ENCODE measurements at regions not wholly inside any gene's neighbourhood (a gene's known extent, or its start where the extent isn't known, plus 50 kb on each side); places are given as distances from the start of the nearest gene placed in this dataset.

GRCh38 chr5:155512329-155512728 is 498.8 kb downstream of the KIF4B start (continued):
- TF ChIP-seq ZNF532 (CRISPR knock-in tag; IDR thresholded peaks at IDR 0.05; ENCODE audit: borderline replicate concordance) (no peak), HMGA2 (CRISPR knock-in tag; IDR thresholded peaks at IDR 0.05) (no peak)

GRCh38 chr5:155514105-155514563 is 500.6 kb downstream of the KIF4B start:
- no peak for ATAC-seq
- ChIA-PET CTCF (no interaction called here), POLR2A (no interaction called here)
- Mint-ChIP-seq H3K27ac (no peak overlapping the region), H3K27me3 (ENCODE audit: low read depth) (no peaks in the 10 kb centered on the region; the same call in 1 of the 2 replicates), H3K4me3 (no peak overlapping the region), H3K4me1 (peaks cover 36% of the 10 kb centered on the region), H3K9me3 (0 out of 2 replicates have a peak, but pooled peaks cover 2% of the 10 kb centered on the region), H3K36me3 (no peaks in the 10 kb centered on the region)
- no peak for DNase-seq (ENCODE audit: low spot score)
- no peak for TF ChIP-seq ZNF671 (CRISPR knock-in tag; IDR thresholded peaks at IDR 0.05)
- TF ChIP-seq E2F4 (CRISPR knock-in tag; IDR thresholded peaks at IDR 0.05; ENCODE audit: borderline replicate concordance, low read depth), result no peak
- TF ChIP-seq ZNF121 (CRISPR knock-in tag; IDR thresholded peaks at IDR 0.05), result no peak
- TF ChIP-seq NFYB (CRISPR knock-in tag; conservative IDR thresholded peaks at IDR 0.05; ENCODE audit: low read depth), result no peak
- no peak for TF ChIP-seq HMGA2 (CRISPR knock-in tag; IDR thresholded peaks at IDR 0.05)
- no peak for TF ChIP-seq NFATC4 (CRISPR knock-in tag; IDR thresholded peaks at IDR 0.05)
- no peak for TF ChIP-seq FOXP4 (CRISPR knock-in tag; IDR thresholded peaks at IDR 0.05)
- TF ChIP-seq RORB (CRISPR knock-in tag; IDR thresholded peaks at IDR 0.05), result no peak
- no peak for TF ChIP-seq E2F1 (CRISPR knock-in tag; IDR thresholded peaks at IDR 0.05)
- TF ChIP-seq AR (CRISPR knock-in tag; IDR thresholded peaks at IDR 0.05), result no peak
- no peak for TF ChIP-seq AFF4 (CRISPR knock-in tag; IDR thresholded peaks at IDR 0.05; ENCODE audit: borderline replicate concordance)
- TF ChIP-seq GRHL2 (CRISPR knock-in tag; IDR thresholded peaks at IDR 0.05; ENCODE audit: insufficient replicate concordance, severe bottlenecking), result no peak
- no peak for TF ChIP-seq ZNF263 (CRISPR knock-in tag; IDR thresholded peaks at IDR 0.05; ENCODE audit: low read depth)
- no peak for TF ChIP-seq ELF4 (CRISPR knock-in tag; IDR thresholded peaks at IDR 0.05; ENCODE audit: low read depth)
- no peak for TF ChIP-seq ARID4B (CRISPR knock-in tag; IDR thresholded peaks at IDR 0.05; ENCODE audit: borderline replicate concordance)
